Ovary (tissue), 3 donors: ENCODE measurements at regions not wholly inside any gene's neighbourhood (a gene's known extent, or its start where the extent isn't known, plus 50 kb on each side); places are given as distances from the start of the nearest gene placed in this dataset.

Experiments
- CTCF ChIP-seq, 3 donors: fragments of 450-650 bp in 2 of 3; fragments of 200-600 bp in 1 of 3; IDR thresholded peaks; one replicate each; pipeline versions ENCODE4 v1.5.1 to v1.8.0; 2016 to 2022; ENCODE audit warnings: antibody characterized with exemption in 3 of 3, mild to moderate bottlenecking in 1 of 3
- EP300 ChIP-seq: sonication (generic); formaldehyde crosslinking; IDR thresholded peaks from one replicate; pipeline ENCODE4 v1.6.1; 2017; ENCODE audit warnings: antibody characterized with exemption
- donor health status: DM: no; HTN: no; CAD: no.

- TF ChIP-seq CTCF (IDR thresholded peaks at IDR 0.05) = no peak
- TF ChIP-seq EP300 = no peak
Observed at GRCh38 chr3:88480822-88481221, 331.1 kb downstream of the C3orf38 start.
